Sigmoid colon (tissue), 6 donors: ENCODE measurements at regions not wholly inside any gene's neighbourhood (a gene's known extent, or its start where the extent isn't known, plus 50 kb on each side); places are given as distances from the start of the nearest gene placed in this dataset.

Experiments
- DNase-seq: peaks from one replicate; pipeline ENCODE4 v3.0.0-alpha.2; 2019
- H3K27ac ChIP-seq, 4 donors: fragments of 200-600 bp; sonication (generic); one replicate each; pipeline ENCODE4 v1.5.1; 2016 to 2019; ENCODE audit warnings: mild to moderate bottlenecking in 1 of 4
- H3K27me3 ChIP-seq, 3 donors: fragments of 200-600 bp; sonication (generic); one replicate each; pipeline ENCODE4 v1.5.1; 2019; ENCODE audit warnings: mild to moderate bottlenecking in 1 of 3
- H3K36me3 ChIP-seq, 4 donors: fragments of 200-600 bp; sonication (generic); one replicate each; pipeline ENCODE4 v1.5.1; 2016 to 2019
- H3K4me1 ChIP-seq, 4 donors: fragments of 200-600 bp; sonication (generic); one replicate each; pipeline ENCODE4 v1.5.1; 2017 to 2019
- H3K4me3 ChIP-seq, 4 donors: fragments of 200-600 bp; sonication (generic); one replicate each; pipeline ENCODE4 v1.5.1; 2017 to 2019; ENCODE audit warnings: mild to moderate bottlenecking in 2 of 4, moderate library complexity in 1 of 4
- H3K9me3 ChIP-seq, 4 donors: fragments of 200-600 bp in 3 of 4; sonication (generic) in 3 of 4; one replicate each; pipeline versions ENCODE4 v1.5.1 to v1.6.1; 2013 to 2019
- CTCF ChIP-seq, 4 experiments: fragments of 450-650 bp in 3 of 4; fragments of 200-600 bp in 1 of 4; IDR thresholded peaks; one replicate each; pipeline ENCODE4 v1.5.1; 2016 to 2019; ENCODE audit warnings: antibody characterized with exemption in 4 of 4, mild to moderate bottlenecking in 3 of 4, moderate library complexity in 2 of 4
- EP300 ChIP-seq, 4 donors: sonication (generic); formaldehyde crosslinking; IDR thresholded peaks; one replicate each; pipeline ENCODE4 v1.6.1; 2017; ENCODE audit warnings: antibody characterized with exemption in 4 of 4
- POLR2A ChIP-seq, 2 donors: fragments of 450-650 bp; IDR thresholded peaks; one replicate each; pipeline ENCODE4 v1.6.1; 2016; ENCODE audit warnings: antibody characterized with exemption in 2 of 2, mild to moderate bottlenecking in 2 of 2, moderate library complexity in 2 of 2
- POLR2AphosphoS5 ChIP-seq, 4 donors: sonication (generic); formaldehyde crosslinking; IDR thresholded peaks; one replicate each; pipeline ENCODE4 v1.6.1; 2017; ENCODE audit warnings: antibody characterized with exemption in 4 of 4
- WGBS, 2 donors: extraction: QIAGEN DNeasy Blood & Tissue Kit; methylation state at CpG; one replicate each; pipeline ENCODE4 v1.1.7; 2013; 5-methylcytosine and 5-hydroxymethylcytosine counted together
- intact Hi-C: fragments of 100-400 bp; cut with DNase I; formaldehyde crosslinking; loops from one replicate; pipeline ENCODE4 v1.15.1; 2023
- donor health status: healthy with polysubstance abuse.
- donor health status: healthy.

- DNase-seq: no peak
- WGBS, 2 donors: 11 to 28% methylated on average over 1 of the region's 1 CpG
- Histone ChIP-seq H3K4me1 (no peaks in the 10 kb centered on the region), H3K9me3 (no peaks in the 10 kb centered on the region), H3K36me3 (no peaks in the 10 kb centered on the region), H3K27ac (no peak overlapping the region), H3K4me3 (no peak overlapping the region), H3K27me3 (no peaks in the 10 kb centered on the region)
- intact Hi-C loops: no loop called here
- TF ChIP-seq POLR2A (IDR thresholded peaks at IDR 0.05) (no peak), EP300 (IDR thresholded peaks at IDR 0.05) (no peak), POLR2AphosphoS5 (IDR thresholded peaks at IDR 0.05) (no peak), CTCF (IDR thresholded peaks at IDR 0.05) (no peak)
Observed at GRCh38 chr15:87326269-87326668, 930.3 kb downstream of the NTRK3 start.

GRCh38 chr15:87322870-87323269 lies 933.7 kb downstream of the NTRK3 start:
- Histone ChIP-seq H3K27me3 (no peaks in the 10 kb centered on the region), H3K9me3 (no peaks in the 10 kb centered on the region), H3K4me1 (no peaks in the 10 kb centered on the region), H3K36me3 (no peaks in the 10 kb centered on the region), H3K27ac (no peak overlapping the region), H3K4me3 (no peak overlapping the region)
- intact Hi-C loops: no loop called here
- WGBS, 2 donors: 21 to 56% methylated on average over 1 of the region's 1 CpG
- TF ChIP-seq CTCF (IDR thresholded peaks at IDR 0.05) (no peak), POLR2AphosphoS5 (IDR thresholded peaks at IDR 0.05) (no peak)
- DNase-seq: no peak

- no peak for DNase-seq
- Histone ChIP-seq H3K27me3 (no peaks in the 10 kb centered on the region), H3K27ac (no peak overlapping the region), H3K4me1 (no peaks in the 10 kb centered on the region), H3K4me3 (no peak overlapping the region), H3K36me3 (no peaks in the 10 kb centered on the region), H3K9me3 (no peaks in the 10 kb centered on the region)
- TF ChIP-seq EP300 (IDR thresholded peaks at IDR 0.05) (no peak), POLR2A (IDR thresholded peaks at IDR 0.05) (no peak)
- intact Hi-C loops: no loop called here
- 86 to 93% methylated on average over 1 of the region's 1 CpG for WGBS, 2 donors
Observed at GRCh38 chr15:87322265-87322664, 934.3 kb downstream of the NTRK3 start.

- WGBS, 2 donors: 67 to 76% methylated on average over 3 of the region's 3 CpGs
- Histone ChIP-seq H3K9me3 (peaks cover 0 to 3% (median 0%) of the 10 kb centered on the region in 4 donors), H3K27ac (no peak overlapping the region), H3K27me3 (no peaks in the 10 kb centered on the region), H3K4me1 (no peaks in the 10 kb centered on the region), H3K36me3 (no peaks in the 10 kb centered on the region), H3K4me3 (no peak overlapping the region)
- no peak for DNase-seq
- intact Hi-C loops: no loop called here
- TF ChIP-seq EP300 (IDR thresholded peaks at IDR 0.05) (no peak), POLR2AphosphoS5 (IDR thresholded peaks at IDR 0.05) (no peak), POLR2A (IDR thresholded peaks at IDR 0.05) (no peak), CTCF (IDR thresholded peaks at IDR 0.05) (no peak)
Observed at GRCh38 chr15:87317900-87318299, 938.6 kb downstream of the NTRK3 start.

GRCh38 chr15:87312221-87312620 lies 944.3 kb downstream of the NTRK3 start:
- no peak for TF ChIP-seq CTCF (IDR thresholded peaks at IDR 0.05)
- TF ChIP-seq EP300 (IDR thresholded peaks at IDR 0.05): no peak
- no peak for TF ChIP-seq POLR2A (IDR thresholded peaks at IDR 0.05)
- TF ChIP-seq POLR2AphosphoS5 (IDR thresholded peaks at IDR 0.05): no peak
- WGBS, 2 donors: 39 to 72% methylated on average over 3 of the region's 3 CpGs
- no peak for DNase-seq
- Histone ChIP-seq H3K27me3 (no peaks in the 10 kb centered on the region), H3K4me3 (no peak overlapping the region), H3K4me1 (no peaks in the 10 kb centered on the region), H3K27ac (no peak overlapping the region), H3K9me3 (peaks cover 0 to 3% (median 0%) of the 10 kb centered on the region in 4 donors), H3K36me3 (no peaks in the 10 kb centered on the region)
- intact Hi-C loops: no loop called here
